ENCODE measurements at regions not wholly inside any gene's neighbourhood (a gene's known extent, or its start where the extent isn't known, plus 50 kb on each side); places are given as distances from the start of the nearest gene placed in this dataset.

- ATAC-seq (no peak), DNase-seq (no peak)
- H3K4me1 Mint-ChIP-seq, result no peaks in the 10 kb centered on the region
- no peaks in the 10 kb centered on the region for H3K27me3 Mint-ChIP-seq
- peaks cover 6 to 9% of the 10 kb centered on the region in 2 donors for H3K9me3 Mint-ChIP-seq
- no peak overlapping the region for H3K27ac Mint-ChIP-seq
- H3K4me3 Mint-ChIP-seq, result no peak overlapping the region
Observed at GRCh38 chr18:39693359-39693758, 2127.8 kb upstream of the CELF4 start.

GRCh38 chr18:39692367-39693015 is 2126.9 kb upstream of the CELF4 start:
- no peak for DNase-seq
- Mint-ChIP-seq H3K4me3 (no peak overlapping the region), H3K4me1 (no peaks in the 10 kb centered on the region), H3K9me3 (peaks cover 4 to 6% of the 10 kb centered on the region in 2 donors), H3K27me3 (no peaks in the 10 kb centered on the region), H3K27ac (no peak overlapping the region)
- no peak for ATAC-seq

- no peak overlapping the region for H3K27ac Mint-ChIP-seq
- H3K4me3 Mint-ChIP-seq, result no peak overlapping the region
- H3K4me1 Mint-ChIP-seq, result no peaks in the 10 kb centered on the region
- H3K9me3 Mint-ChIP-seq, result no peaks in the 10 kb centered on the region
- no peaks in the 10 kb centered on the region for H3K27me3 Mint-ChIP-seq
- ATAC-seq (no peak), DNase-seq (no peak)
Observed at GRCh38 chr18:39685303-39685902, 2119.8 kb upstream of the CELF4 start.

- Mint-ChIP-seq H3K4me1 (no peaks in the 10 kb centered on the region), H3K27ac (no peak overlapping the region), H3K4me3 (no peak overlapping the region), H3K9me3 (peaks cover 0 to 5% of the 10 kb centered on the region in 2 donors), H3K27me3 (no peaks in the 10 kb centered on the region)
- ATAC-seq, result no peak
- DNase-seq, result no peak
Observed at GRCh38 chr18:39681061-39681460, 2115.5 kb upstream of the CELF4 start.

- ATAC-seq (no peak), DNase-seq (no peak)
- H3K27ac Mint-ChIP-seq, result no peak overlapping the region
- no peaks in the 10 kb centered on the region for H3K4me1 Mint-ChIP-seq
- no peaks in the 10 kb centered on the region for H3K27me3 Mint-ChIP-seq
- no peak overlapping the region for H3K4me3 Mint-ChIP-seq
- H3K9me3 Mint-ChIP-seq, result peaks cover 0 to 5% of the 10 kb centered on the region in 2 donors
Observed at GRCh38 chr18:39675906-39676305, 2110.3 kb upstream of the CELF4 start.

GRCh38 chr18:39675368-39675767 is 2109.8 kb upstream of the CELF4 start:
- no peak overlapping the region for H3K4me3 Mint-ChIP-seq
- no peaks in the 10 kb centered on the region for H3K4me1 Mint-ChIP-seq
- H3K27me3 Mint-ChIP-seq, result no peaks in the 10 kb centered on the region
- H3K27ac Mint-ChIP-seq, result no peak overlapping the region
- DNase-seq, result no peak
- no peak for ATAC-seq
- peaks cover 0 to 5% of the 10 kb centered on the region in 2 donors for H3K9me3 Mint-ChIP-seq

GRCh38 chr18:39672171-39672570 is 2106.6 kb upstream of the CELF4 start:
- DNase-seq (no peak), ATAC-seq (no peak)
- Mint-ChIP-seq H3K27ac (no peak overlapping the region), H3K4me3 (no peak overlapping the region), H3K27me3 (no peaks in the 10 kb centered on the region), H3K4me1 (no peaks in the 10 kb centered on the region), H3K9me3 (no peaks in the 10 kb centered on the region)

- no peak for ATAC-seq
- Mint-ChIP-seq H3K9me3 (peaks cover 0 to 4% of the 10 kb centered on the region in 2 donors), H3K27ac (no peak overlapping the region), H3K4me1 (no peaks in the 10 kb centered on the region), H3K27me3 (no peaks in the 10 kb centered on the region), H3K4me3 (no peak overlapping the region)
- DNase-seq, result no peak
Observed at GRCh38 chr18:39667905-39668304, 2102.3 kb upstream of the CELF4 start.

- no peaks in the 10 kb centered on the region for H3K4me1 Mint-ChIP-seq
- no peaks in the 10 kb centered on the region for H3K27me3 Mint-ChIP-seq
- no peak for ATAC-seq
- H3K9me3 Mint-ChIP-seq, result peaks cover 0 to 7% of the 10 kb centered on the region in 2 donors
- H3K27ac Mint-ChIP-seq, result no peak overlapping the region
- no peak for DNase-seq
- H3K4me3 Mint-ChIP-seq, result no peak overlapping the region
Observed at GRCh38 chr18:39666541-39666940, 2100.9 kb upstream of the CELF4 start.

- ATAC-seq (no peak), DNase-seq (no peak)
- no peak overlapping the region for H3K4me3 Mint-ChIP-seq
- no peaks in the 10 kb centered on the region for H3K4me1 Mint-ChIP-seq
- no peaks in the 10 kb centered on the region for H3K27me3 Mint-ChIP-seq
- no peak overlapping the region for H3K27ac Mint-ChIP-seq
- peaks cover 0 to 7% of the 10 kb centered on the region in 2 donors for H3K9me3 Mint-ChIP-seq
Observed at GRCh38 chr18:39661856-39662366, 2096.3 kb upstream of the CELF4 start.

GRCh38 chr18:39660141-39660540 is 2094.5 kb upstream of the CELF4 start:
- no peaks in the 10 kb centered on the region for H3K4me1 Mint-ChIP-seq
- H3K27me3 Mint-ChIP-seq, result no peaks in the 10 kb centered on the region
- no peak for ATAC-seq
- H3K27ac Mint-ChIP-seq, result no peak overlapping the region
- DNase-seq, result no peak
- H3K4me3 Mint-ChIP-seq, result no peak overlapping the region
- peaks cover 0 to 7% of the 10 kb centered on the region in 2 donors for H3K9me3 Mint-ChIP-seq

GRCh38 chr18:39655341-39655740 is 2089.7 kb upstream of the CELF4 start:
- no peak overlapping the region for H3K4me3 Mint-ChIP-seq
- no peaks in the 10 kb centered on the region for H3K4me1 Mint-ChIP-seq
- H3K27ac Mint-ChIP-seq, result no peak overlapping the region
- no peaks in the 10 kb centered on the region for H3K27me3 Mint-ChIP-seq
- ATAC-seq (no peak), DNase-seq (no peak)
- no peaks in the 10 kb centered on the region for H3K9me3 Mint-ChIP-seq

GRCh38 chr18:39653221-39653620 is 2087.6 kb upstream of the CELF4 start:
- DNase-seq (no peak), ATAC-seq (no peak)
- H3K4me3 Mint-ChIP-seq, result no peak overlapping the region
- no peaks in the 10 kb centered on the region for H3K4me1 Mint-ChIP-seq
- H3K9me3 Mint-ChIP-seq, result peaks cover 0 to 4% of the 10 kb centered on the region in 2 donors
- no peaks in the 10 kb centered on the region for H3K27me3 Mint-ChIP-seq
- no peak overlapping the region for H3K27ac Mint-ChIP-seq

- H3K27ac Mint-ChIP-seq, result no peak overlapping the region
- DNase-seq (no peak), ATAC-seq (no peak)
- no peak overlapping the region for H3K4me3 Mint-ChIP-seq
- H3K9me3 Mint-ChIP-seq, result peaks cover 0 to 13% of the 10 kb centered on the region in 2 donors
- no peaks in the 10 kb centered on the region for H3K4me1 Mint-ChIP-seq
- H3K27me3 Mint-ChIP-seq, result no peaks in the 10 kb centered on the region
Observed at GRCh38 chr18:39648616-39649015, 2083.0 kb upstream of the CELF4 start.

GRCh38 chr18:39647627-39648534 is 2082.3 kb upstream of the CELF4 start:
- H3K4me3 Mint-ChIP-seq, result no peak overlapping the region
- ATAC-seq (no peak), DNase-seq (no peak)
- no peak overlapping the region for H3K27ac Mint-ChIP-seq
- H3K27me3 Mint-ChIP-seq, result no peaks in the 10 kb centered on the region
- peaks cover 0 to 13% of the 10 kb centered on the region in 2 donors for H3K9me3 Mint-ChIP-seq
- no peaks in the 10 kb centered on the region for H3K4me1 Mint-ChIP-seq

GRCh38 chr18:39638224-39638623 is 2072.6 kb upstream of the CELF4 start:
- DNase-seq, result no peak
- ATAC-seq, result no peak
- Mint-ChIP-seq H3K27ac (no peak overlapping the region), H3K4me1 (no peaks in the 10 kb centered on the region), H3K9me3 (peaks cover 0 to 5% of the 10 kb centered on the region in 2 donors), H3K27me3 (no peaks in the 10 kb centered on the region), H3K4me3 (no peak overlapping the region)
